H4 (cell line): ENCODE measurements at regions not wholly inside any gene's neighbourhood (a gene's known extent, or its start where the extent isn't known, plus 50 kb on each side); places are given as distances from the start of the nearest gene placed in this dataset.
A peak's percentile ranks its signal among the peaks of the same experiment; 100 is the strongest.
"Not testable (repeated sequence)": the region's sequence is repeated elsewhere in the genome, so short reads cannot be mapped to it uniquely, and the experiment has no call there.

Experiments
- DNase-seq: peaks from one replicate; pipeline ENCODE4 v3.0.0-alpha.2; 2015; ENCODE audit warnings: low spot score

GRCh38 chr12:75683220-75683619, 171.8 kb upstream of the KRR1 start:
- DNase-seq, result no peak

- no peak for DNase-seq
These were observed 166.1 kb upstream of the KRR1 start for GRCh38 chr12:75677522-75677921.

DNA sequence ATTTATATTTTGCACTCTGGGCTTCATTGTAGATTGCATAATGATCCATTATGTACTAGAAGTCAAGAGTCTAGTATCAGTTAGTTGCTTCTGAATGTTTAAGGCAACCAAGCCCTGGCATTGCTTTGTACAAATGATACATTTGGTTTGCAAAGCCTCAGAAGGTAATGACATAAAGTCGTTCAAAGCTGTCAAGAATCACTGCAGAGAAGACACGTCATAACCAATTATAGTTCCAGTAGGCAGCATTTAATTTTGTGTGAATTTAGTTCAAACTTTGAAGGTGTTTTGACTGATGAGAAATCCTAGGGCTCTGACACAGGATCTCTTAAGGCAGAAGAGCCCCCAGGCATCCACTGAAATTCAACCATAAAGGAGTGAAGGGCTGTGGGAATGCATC, 163.0 kb upstream of the KRR1 start:
- DNase-seq, result no peak

DNA sequence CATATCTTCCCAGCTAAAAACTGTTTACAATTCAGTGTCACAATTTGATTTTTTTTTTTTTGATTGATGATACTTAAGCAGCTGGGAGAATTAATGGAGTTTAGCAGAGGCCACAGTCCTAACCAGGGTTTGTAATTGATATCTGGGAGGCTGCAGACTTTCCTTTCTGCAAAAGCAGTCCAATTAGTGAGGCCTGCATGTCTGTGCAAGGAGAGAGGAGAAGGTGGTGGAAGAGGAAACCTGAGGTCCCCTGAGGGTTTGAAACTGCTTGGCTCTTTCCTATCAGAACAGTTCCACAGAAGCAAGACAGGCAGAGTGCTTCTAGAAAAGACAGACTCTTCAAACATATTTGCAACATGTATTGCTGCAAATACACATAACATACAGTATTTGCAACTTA, 160.8 kb upstream of the KRR1 start:
- DNase-seq, result no peak

- no peak for DNase-seq
These were observed 158.8 kb upstream of the KRR1 start for GRCh38 chr12:75670216-75670615.

DNA sequence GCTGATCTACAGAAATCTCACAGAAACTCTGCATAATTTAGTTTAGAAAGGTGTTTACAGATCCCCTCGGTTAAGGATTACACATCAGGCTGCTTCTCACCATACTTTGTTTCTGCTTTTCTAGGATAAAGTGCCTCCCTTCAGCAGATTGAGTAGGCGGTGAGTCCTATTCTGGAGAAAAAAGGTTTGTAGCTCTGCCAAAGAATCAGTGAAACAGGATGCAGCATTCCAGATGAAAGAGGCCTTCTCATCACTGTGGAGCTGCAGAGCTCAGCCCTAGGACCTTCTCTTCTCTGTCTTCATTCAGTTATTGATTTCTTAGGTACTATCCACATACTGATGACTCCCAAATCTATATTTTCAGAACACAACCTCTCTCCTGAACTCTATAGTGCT, 155.5 kb upstream of the KRR1 start:
- DNase-seq, result peak; percentile 26

GRCh38 chr12:75666126-75666938, 154.9 kb upstream of the KRR1 start:
- DNase-seq, result no peak

DNA sequence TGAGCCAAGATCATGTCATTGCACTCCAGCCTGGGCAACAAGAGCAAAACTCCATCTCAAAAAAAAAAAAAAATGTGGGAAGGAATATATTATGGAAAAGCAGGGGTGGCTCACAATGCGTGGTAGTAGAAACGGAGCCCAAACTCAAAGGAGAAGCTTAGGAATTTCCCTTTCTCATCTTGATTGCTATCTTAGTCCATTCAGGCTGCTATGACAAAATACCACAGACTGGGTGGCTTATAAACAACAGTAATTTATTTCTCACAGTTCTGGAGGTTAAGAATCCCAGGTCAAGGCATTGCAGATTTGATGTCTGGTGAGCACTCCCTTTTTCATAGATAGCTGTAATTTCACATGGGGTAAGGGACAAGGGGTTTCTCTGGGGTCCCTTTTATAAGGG, 153.8 kb upstream of the KRR1 start:
- DNase-seq, result peak; percentile 63

- DNase-seq, result no peak
These were observed 151.2 kb upstream of the KRR1 start for GRCh38 chr12:75662511-75663159.

GRCh38 chr12:75661908-75662307, 150.5 kb upstream of the KRR1 start:
- DNase-seq, result no peak

DNA sequence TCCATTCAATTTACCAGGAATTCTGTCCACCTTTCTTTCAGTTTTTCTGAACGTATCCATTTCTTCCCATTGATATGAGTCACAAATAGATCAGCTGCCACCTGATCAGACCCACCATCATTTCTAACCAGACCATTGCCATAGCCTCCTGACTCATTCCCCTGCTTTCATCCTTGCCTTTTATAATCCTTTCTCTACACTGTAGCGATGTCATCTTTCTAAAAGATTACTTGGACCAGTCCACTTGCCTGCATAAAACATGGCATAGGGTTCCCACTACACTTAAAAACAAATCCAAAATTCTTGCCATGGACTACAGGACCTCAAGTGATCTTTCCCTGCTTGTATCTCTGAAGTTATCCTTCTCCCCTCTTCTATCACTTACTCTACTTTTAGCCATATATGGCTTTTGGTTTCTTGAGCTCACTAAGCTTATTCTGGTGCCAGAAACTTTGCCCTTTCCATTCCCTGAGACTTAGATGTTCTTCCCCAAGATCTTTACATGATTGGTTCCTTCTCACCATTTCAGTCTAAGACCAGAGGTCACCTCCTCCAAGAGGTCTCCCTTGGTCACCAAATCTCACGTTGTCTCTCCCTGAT, 149.5 kb upstream of the KRR1 start:
- peak; percentile 24 for DNase-seq

DNA sequence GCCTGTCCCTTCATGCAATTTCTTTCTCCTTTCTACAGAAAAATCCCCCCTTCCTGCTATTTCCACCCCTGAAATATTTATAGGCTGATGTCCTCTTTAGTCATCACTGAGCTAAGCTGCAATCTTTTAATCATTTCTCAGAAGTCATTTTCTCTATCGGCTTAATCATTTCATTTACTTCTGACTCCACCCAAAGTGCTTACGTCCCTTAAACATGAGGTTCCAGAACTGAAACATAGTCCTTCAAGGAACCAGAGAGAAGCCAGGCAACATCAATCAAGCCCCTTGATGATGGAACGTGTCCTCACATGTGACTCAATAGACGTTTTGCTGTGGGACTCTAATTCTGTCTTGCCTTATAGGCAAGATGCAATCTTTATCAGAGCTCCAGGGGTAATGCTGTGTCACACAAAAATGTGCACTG, 148.7 kb upstream of the KRR1 start:
- DNase-seq, result no peak

GRCh38 chr12:75658901-75659823, 147.8 kb upstream of the KRR1 start:
- peak; percentile 43 for DNase-seq

GRCh38 chr12:75658286-75658685, 146.9 kb upstream of the KRR1 start:
- DNase-seq, result no peak

GRCh38 chr12:75657831-75658230, 146.4 kb upstream of the KRR1 start:
- no peak for DNase-seq

GRCh38 chr12:75657354-75657753, 145.9 kb upstream of the KRR1 start:
- DNase-seq, result not testable (repeated sequence)

GRCh38 chr12:75656648-75657047, 145.2 kb upstream of the KRR1 start:
- DNase-seq, result peak; percentile 68

- DNase-seq, result no peak
These were observed 144.8 kb upstream of the KRR1 start for GRCh38 chr12:75656210-75656609.

DNA sequence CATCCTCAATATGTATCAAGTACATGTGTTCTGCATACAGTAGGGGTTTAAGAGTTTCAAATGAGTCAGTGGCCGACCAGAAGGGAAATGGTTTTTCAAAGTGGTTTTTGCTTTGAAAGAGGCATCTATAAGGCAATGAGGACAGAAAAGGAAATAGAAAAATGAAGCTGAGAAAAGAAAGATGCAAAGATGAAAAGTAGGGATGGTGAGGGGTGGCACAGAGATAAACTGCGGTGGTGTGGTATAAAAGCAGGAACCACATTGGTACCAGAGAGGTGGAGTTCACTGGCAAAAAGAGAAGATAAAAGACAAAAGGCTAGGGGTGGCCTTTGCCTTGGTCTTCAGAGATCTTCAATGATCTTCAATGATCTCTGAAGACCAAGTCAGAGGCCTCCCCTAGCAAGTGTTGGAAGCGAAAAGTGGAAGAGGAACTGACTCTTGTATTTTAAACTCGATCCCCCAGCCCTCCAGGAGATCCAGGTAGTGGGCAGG, 144.0 kb upstream of the KRR1 start:
- DNase-seq, result no peak

DNA sequence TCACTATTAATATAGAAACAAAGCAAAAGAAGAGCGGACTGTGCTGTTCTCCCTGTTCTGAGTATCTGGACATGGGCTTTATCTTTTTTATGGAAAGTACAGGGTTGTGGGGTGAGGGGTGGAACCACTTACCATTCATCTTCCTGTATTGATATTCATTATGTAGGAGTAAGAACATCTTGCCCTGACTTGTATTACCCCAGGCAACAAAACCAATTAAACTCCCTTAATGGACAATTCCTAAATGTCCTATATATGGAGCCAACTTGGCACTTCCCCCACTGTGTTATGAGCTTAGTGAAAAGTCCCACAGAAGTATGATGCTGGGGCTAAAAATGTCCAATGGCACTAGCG, 139.9 kb upstream of the KRR1 start:
- no peak for DNase-seq

GRCh38 chr12:75650595-75651341, 139.4 kb upstream of the KRR1 start:
- no peak for DNase-seq
